ENCODE measurements at regions not wholly inside any gene's neighbourhood (a gene's known extent, or its start where the extent isn't known, plus 50 kb on each side); places are given as distances from the start of the nearest gene placed in this dataset.

- no peaks in the 10 kb centered on the region for H3K9me2 ChIP-seq (replicated peaks; ENCODE audit: low read depth, low read length)
These were observed 134.4 kb upstream of the NUDT4 start for GRCh38 chr12:93243382-93243688.

GRCh38 chr12:93243689-93244513 lies 133.8 kb upstream of the NUDT4 start:
- Histone ChIP-seq H3K36me3 (ENCODE audit: insufficient read depth, low read length) (no peaks in the 10 kb centered on the region), H3K9me3 (ENCODE audit: insufficient read depth, low read depth, low read length) (no peaks in the 10 kb centered on the region), H3K4me1 (ENCODE audit: insufficient read depth, low read length, poor library complexity, severe bottlenecking) (no peaks in the 10 kb centered on the region), H3K4me3 (ENCODE audit: low read length, poor library complexity, severe bottlenecking) (no peak overlapping the region), H3K4me2 (ENCODE audit: low read depth, low read length, poor library complexity, severe bottlenecking) (no peak overlapping the region), H3K27me3 (ENCODE audit: insufficient read depth, low read length, poor library complexity, severe bottlenecking) (no peaks in the 10 kb centered on the region), H3K79me2 (ENCODE audit: insufficient read depth, low read length) (no peaks in the 10 kb centered on the region), H3K9me2 (replicated peaks; ENCODE audit: low read depth, low read length) (no peaks in the 10 kb centered on the region), H2AFZ (ENCODE audit: low read length) (no peak overlapping the region), H3K9ac (ENCODE audit: low read depth, low read length, poor library complexity, severe bottlenecking) (no peak overlapping the region), H4K20me1 (ENCODE audit: insufficient read depth, low read length, poor library complexity, severe bottlenecking) (no peaks in the 10 kb centered on the region), H3F3A (ENCODE audit: low read depth) (no peaks in the 10 kb centered on the region)
- TF ChIP-seq EZH2phosphoT487 (IDR thresholded peaks at IDR 0.05; ENCODE audit: borderline replicate concordance) (no peak), CTCF (conservative IDR thresholded peaks at IDR 0.05; ENCODE audit: low read length) (no peak)

More at GRCh38 chr12:93243382-93243688, 134.4 kb upstream of the NUDT4 start:
- Histone ChIP-seq H2AFZ (ENCODE audit: low read length) (no peak overlapping the region), H3K36me3 (ENCODE audit: insufficient read depth, low read length) (no peaks in the 10 kb centered on the region), H4K20me1 (ENCODE audit: insufficient read depth, low read length, poor library complexity, severe bottlenecking) (no peaks in the 10 kb centered on the region), H3K9ac (ENCODE audit: low read depth, low read length, poor library complexity, severe bottlenecking) (no peak overlapping the region), H3K79me2 (ENCODE audit: insufficient read depth, low read length) (no peaks in the 10 kb centered on the region), H3K9me3 (ENCODE audit: insufficient read depth, low read depth, low read length) (no peaks in the 10 kb centered on the region), H3K27me3 (ENCODE audit: insufficient read depth, low read length, poor library complexity, severe bottlenecking) (no peaks in the 10 kb centered on the region), H3F3A (ENCODE audit: low read depth) (no peaks in the 10 kb centered on the region), H3K4me2 (ENCODE audit: low read depth, low read length, poor library complexity, severe bottlenecking) (no peak overlapping the region), H3K4me3 (ENCODE audit: low read length, poor library complexity, severe bottlenecking) (no peak overlapping the region), H3K4me1 (ENCODE audit: insufficient read depth, low read length, poor library complexity, severe bottlenecking) (no peaks in the 10 kb centered on the region)
- TF ChIP-seq EZH2phosphoT487 (IDR thresholded peaks at IDR 0.05; ENCODE audit: borderline replicate concordance): no peak
- no peak for TF ChIP-seq CTCF (conservative IDR thresholded peaks at IDR 0.05; ENCODE audit: low read length)

GRCh38 chr12:93244514-93245077 lies 133.1 kb upstream of the NUDT4 start:
- H3K79me2 ChIP-seq (ENCODE audit: insufficient read depth, low read length): no peaks in the 10 kb centered on the region
- H3K9me2 ChIP-seq (replicated peaks; ENCODE audit: low read depth, low read length): no peaks in the 10 kb centered on the region
- no peaks in the 10 kb centered on the region for H3K27me3 ChIP-seq (ENCODE audit: insufficient read depth, low read length, poor library complexity, severe bottlenecking)
- H3K9ac ChIP-seq (ENCODE audit: low read depth, low read length, poor library complexity, severe bottlenecking): no peak overlapping the region
- H3K4me3 ChIP-seq (ENCODE audit: low read length, poor library complexity, severe bottlenecking): no peak overlapping the region
- no peaks in the 10 kb centered on the region for H4K20me1 ChIP-seq (ENCODE audit: insufficient read depth, low read length, poor library complexity, severe bottlenecking)
- H3K36me3 ChIP-seq (ENCODE audit: insufficient read depth, low read length): no peaks in the 10 kb centered on the region
- H3K9me3 ChIP-seq (ENCODE audit: insufficient read depth, low read depth, low read length): no peaks in the 10 kb centered on the region
- no peaks in the 10 kb centered on the region for H3K4me1 ChIP-seq (ENCODE audit: insufficient read depth, low read length, poor library complexity, severe bottlenecking)
- H2AFZ ChIP-seq (ENCODE audit: low read length): no peak overlapping the region
- no peak for TF ChIP-seq CTCF (conservative IDR thresholded peaks at IDR 0.05; ENCODE audit: low read length)
- TF ChIP-seq EZH2phosphoT487 (IDR thresholded peaks at IDR 0.05; ENCODE audit: borderline replicate concordance): no peak
- H3F3A ChIP-seq (ENCODE audit: low read depth): no peaks in the 10 kb centered on the region
- no peak overlapping the region for H3K4me2 ChIP-seq (ENCODE audit: low read depth, low read length, poor library complexity, severe bottlenecking)
